Tibial nerve (tissue), 4 donors: ENCODE measurements at regions not wholly inside any gene's neighbourhood (a gene's known extent, or its start where the extent isn't known, plus 50 kb on each side); places are given as distances from the start of the nearest gene placed in this dataset.

Experiments
- DNase-seq, 2 donors: peaks; one replicate each; pipeline ENCODE4 v3.0.0-alpha.2; 2019; ENCODE audit warnings: low spot score in 2 of 2
- H3K27ac ChIP-seq, 4 donors: fragments of 200-600 bp; sonication (generic) in 3 of 4; one replicate each; pipeline ENCODE4 v1.5.1; 2017 to 2019; ENCODE audit warnings: mild to moderate bottlenecking in 1 of 4
- H3K27me3 ChIP-seq, 2 donors: fragments of 200-600 bp; sonication (generic) in 1 of 2; one replicate each; pipeline versions ENCODE4 v1.5.1 to v1.6.0; 2017 to 2019
- H3K36me3 ChIP-seq, 3 donors: fragments of 200-600 bp; sonication (generic); one replicate each; pipeline ENCODE4 v1.5.1; 2018 to 2019
- H3K4me1 ChIP-seq, 4 donors: fragments of 200-600 bp; sonication (generic) in 3 of 4; one replicate each; pipeline ENCODE4 v1.5.1; 2017 to 2019
- H3K4me3 ChIP-seq, 4 donors: fragments of 200-600 bp; sonication (generic) in 3 of 4; one replicate each; pipeline ENCODE4 v1.5.1; 2017 to 2019; ENCODE audit warnings: mild to moderate bottlenecking in 1 of 4, moderate library complexity in 1 of 4
- H3K9me3 ChIP-seq, 4 donors: fragments of 200-600 bp; sonication (generic) in 3 of 4; one replicate each; pipeline ENCODE4 v1.5.1; 2017 to 2019
- CTCF ChIP-seq, 5 experiments: fragments of 200-600 bp in 3 of 5; fragments of 450-650 bp in 2 of 5; sonication (generic) in 3 of 5; IDR thresholded peaks; one replicate each; pipeline ENCODE4 v1.5.1; 2016 to 2019; ENCODE audit warnings: antibody characterized with exemption in 5 of 5, mild to moderate bottlenecking in 3 of 5, moderate library complexity in 2 of 5
- EP300 ChIP-seq, 2 donors: sonication (generic); formaldehyde crosslinking; IDR thresholded peaks; one replicate each; pipeline ENCODE4 v1.6.1; 2017; ENCODE audit warnings: antibody characterized with exemption in 2 of 2, mild to moderate bottlenecking in 1 of 2
- POLR2A ChIP-seq, 2 donors: fragments of 450-650 bp; IDR thresholded peaks; one replicate each; pipeline ENCODE4 v1.6.1; 2017; ENCODE audit warnings: antibody characterized with exemption in 2 of 2, mild to moderate bottlenecking in 2 of 2, moderate library complexity in 2 of 2
- WGBS, 2 donors: methylation state at CpG; one replicate each; pipeline ENCODE4 v1.1.5; 2018; 5-methylcytosine and 5-hydroxymethylcytosine counted together

GRCh38 chr4:24657768-24658617, 73.6 kb upstream of the DHX15 start:
- no peak overlapping the region for H3K4me3 ChIP-seq
- 36 to 41% methylated on average over 15 of the region's 15 CpGs for WGBS, 2 donors
- H3K36me3 ChIP-seq: no peaks in the 10 kb centered on the region
- DNase-seq: peak; percentile 34 to 36
- peaks cover 0 to 68% (median 21%) of the 10 kb centered on the region in 4 donors for H3K4me1 ChIP-seq
- H3K27me3 ChIP-seq: no peaks in the 10 kb centered on the region
- H3K9me3 ChIP-seq: no peaks in the 10 kb centered on the region
- peak overlapping the region in 3 of 4 donors; percentile 37 to 77 (median 73) for H3K27ac ChIP-seq
- TF ChIP-seq CTCF (IDR thresholded peaks at IDR 0.05): no peak
- TF ChIP-seq EP300 (IDR thresholded peaks at IDR 0.05): peak in 1 of 2 donors; percentile 25
- TF ChIP-seq POLR2A (IDR thresholded peaks at IDR 0.05): no peak

GRCh38 chr4:24659241-24659961, 75.0 kb upstream of the DHX15 start:
- Histone ChIP-seq H3K36me3 (no peaks in the 10 kb centered on the region), H3K4me1 (peaks cover 0 to 80% (median 25%) of the 10 kb centered on the region in 4 donors), H3K4me3 (no peak overlapping the region), H3K27ac (peak overlapping the region; percentile 48 to 89 (median 67)), H3K9me3 (no peaks in the 10 kb centered on the region), H3K27me3 (no peaks in the 10 kb centered on the region)
- no peak for DNase-seq
- 32 to 46% methylated on average over 3 of the region's 3 CpGs for WGBS, 2 donors
- no peak for TF ChIP-seq CTCF (IDR thresholded peaks at IDR 0.05)
- no peak for TF ChIP-seq POLR2A (IDR thresholded peaks at IDR 0.05)
- TF ChIP-seq EP300 (IDR thresholded peaks at IDR 0.05): peak in 1 of 2 donors; percentile 7

GRCh38 chr4:24662056-24662455, 77.7 kb upstream of the DHX15 start:
- WGBS, 2 donors: 51 to 52% methylated on average over 5 to 6 of the region's 6 CpGs
- Histone ChIP-seq H3K27ac (peak overlapping the region in 2 of 4 donors; percentile 18 to 66), H3K9me3 (no peaks in the 10 kb centered on the region), H3K36me3 (no peaks in the 10 kb centered on the region), H3K4me1 (peaks cover 0 to 88% (median 25%) of the 10 kb centered on the region in 4 donors), H3K27me3 (no peaks in the 10 kb centered on the region), H3K4me3 (no peak overlapping the region)
- TF ChIP-seq POLR2A (IDR thresholded peaks at IDR 0.05) (no peak), EP300 (IDR thresholded peaks at IDR 0.05) (no peak), CTCF (IDR thresholded peaks at IDR 0.05) (no peak)
- no peak for DNase-seq

GRCh38 chr4:24662542-24662941, 78.2 kb upstream of the DHX15 start:
- no peaks in the 10 kb centered on the region for H3K9me3 ChIP-seq
- peaks cover 0 to 86% (median 24%) of the 10 kb centered on the region in 4 donors for H3K4me1 ChIP-seq
- TF ChIP-seq CTCF (IDR thresholded peaks at IDR 0.05) (no peak), POLR2A (IDR thresholded peaks at IDR 0.05) (no peak), EP300 (IDR thresholded peaks at IDR 0.05) (no peak)
- DNase-seq: no peak
- no peaks in the 10 kb centered on the region for H3K27me3 ChIP-seq
- no peaks in the 10 kb centered on the region for H3K36me3 ChIP-seq
- WGBS, 2 donors: 53 to 54% methylated on average over 2 of the region's 2 CpGs
- no peak overlapping the region for H3K4me3 ChIP-seq
- peak overlapping the region in 2 of 4 donors; percentile 62 to 66 for H3K27ac ChIP-seq

- H3K4me1 ChIP-seq: peaks cover 0 to 63% (median 12%) of the 10 kb centered on the region in 4 donors
- TF ChIP-seq EP300 (IDR thresholded peaks at IDR 0.05) (peak in 1 of 2 donors; percentile 79), POLR2A (IDR thresholded peaks at IDR 0.05) (no peak)
- peak in 1 of 2 donors; percentile 24 for DNase-seq
- no peaks in the 10 kb centered on the region for H3K9me3 ChIP-seq
- peak overlapping the region; percentile 43 to 66 (median 64) for H3K27ac ChIP-seq
- no peaks in the 10 kb centered on the region for H3K27me3 ChIP-seq
- no peak overlapping the region for H3K4me3 ChIP-seq
- H3K36me3 ChIP-seq: no peaks in the 10 kb centered on the region
- WGBS, 2 donors: 33 to 40% methylated on average over 2 of the region's 2 CpGs
Measured at GRCh38 chr4:24664956-24665355, 80.6 kb upstream of the DHX15 start.
